SK-N-SH treated with all-trans-retinoic acid at 6 μM for 48 hours (cell line): ENCODE measurements at regions not wholly inside any gene's neighbourhood (a gene's known extent, or its start where the extent isn't known, plus 50 kb on each side); places are given as distances from the start of the nearest gene placed in this dataset.

ENCODE experiments used
- ARNTL ChIP-seq: fragments of 450-650 bp; formaldehyde crosslinking; IDR thresholded peaks from 2 replicates; pipeline ENCODE4 v1.5.0; 2020; ENCODE audit warnings: low read depth, mild to moderate bottlenecking, moderate library complexity, borderline replicate concordance
- ESRRG ChIP-seq: fragments of 250-450 bp; sonication (Bioruptor Pico); IDR thresholded peaks from 2 replicates; pipeline ENCODE4 v1.6.1; 2021; ENCODE audit warnings: mild to moderate bottlenecking
- OSR1 ChIP-seq: fragments of 250-450 bp; sonication (Bioruptor Pico); IDR thresholded peaks from 2 replicates; pipeline ENCODE4 v1.8.0; 2022; ENCODE audit warnings: moderate library complexity, mild to moderate bottlenecking, inconsistent platforms
- PPARA ChIP-seq: fragments of 250-450 bp; sonication (Bioruptor Pico); IDR thresholded peaks from 2 replicates; pipeline ENCODE4 v1.5.0; 2020; ENCODE audit warnings: mild to moderate bottlenecking, borderline replicate concordance
- SNAI2 ChIP-seq: fragments of 250-450 bp; sonication (Bioruptor Pico); IDR thresholded peaks from 2 replicates; pipeline ENCODE4 v1.5.0; 2020; ENCODE audit warnings: mild to moderate bottlenecking, moderate library complexity
- TCF4 ChIP-seq: fragments of 250-450 bp; sonication (Bioruptor Pico); IDR thresholded peaks from 2 replicates; pipeline ENCODE4 v1.8.0; 2021; ENCODE audit warnings: mild to moderate bottlenecking, moderate library complexity, borderline replicate concordance
- ZC3H10 ChIP-seq: fragments of 250-450 bp; sonication (Bioruptor Pico); IDR thresholded peaks from 2 replicates; pipeline ENCODE4 v1.5.1; 2021; ENCODE audit warnings: mild to moderate bottlenecking, moderate library complexity
- ZFP3 ChIP-seq: fragments of 250-450 bp; sonication (Bioruptor Pico); IDR thresholded peaks from 2 replicates; pipeline ENCODE4 v1.5.0; 2020; ENCODE audit warnings: mild to moderate bottlenecking, moderate library complexity
- ZNF565 ChIP-seq: fragments of 450-650 bp; formaldehyde crosslinking; conservative IDR thresholded peaks from 2 replicates; pipeline ENCODE4 v1.5.0; 2020; ENCODE audit warnings: low read depth, mild to moderate bottlenecking, moderate library complexity
- TF ChIP-seq, protein P1 (sequence below): fragments of 250-450 bp; sonication (Bioruptor Pico); IDR thresholded peaks from 2 replicates; pipeline ENCODE4 v1.5.1; 2021; ENCODE audit warnings: mild to moderate bottlenecking, moderate library complexity
- TF ChIP-seq, protein P2 (sequence below): fragments of 250-450 bp; sonication (Bioruptor Pico); IDR thresholded peaks from 2 replicates; pipeline ENCODE4 v1.8.0; 2020; ENCODE audit warnings: mild to moderate bottlenecking, moderate library complexity, borderline replicate concordance

DNA sequence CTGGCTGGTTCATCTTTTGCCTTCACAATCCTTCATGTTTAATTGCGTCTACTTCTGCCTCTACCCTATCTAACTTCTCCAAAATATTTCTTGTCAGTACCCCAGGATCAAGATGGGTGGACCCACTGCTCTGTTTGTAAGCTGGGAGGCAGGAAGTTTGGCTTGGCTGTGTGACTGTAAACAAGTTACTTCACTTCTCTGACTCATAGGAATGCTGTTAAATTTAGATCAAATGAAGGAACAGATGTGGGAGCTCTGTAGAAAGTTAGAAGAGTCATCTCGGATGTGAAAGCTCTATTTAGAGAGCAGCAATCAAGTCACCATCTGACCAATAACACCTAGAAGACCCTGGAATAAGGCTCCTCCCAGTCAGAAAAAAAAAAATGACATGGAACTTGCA is 55.2 kb upstream of the MRTFB start:
- TF ChIP-seq, protein P1, sequence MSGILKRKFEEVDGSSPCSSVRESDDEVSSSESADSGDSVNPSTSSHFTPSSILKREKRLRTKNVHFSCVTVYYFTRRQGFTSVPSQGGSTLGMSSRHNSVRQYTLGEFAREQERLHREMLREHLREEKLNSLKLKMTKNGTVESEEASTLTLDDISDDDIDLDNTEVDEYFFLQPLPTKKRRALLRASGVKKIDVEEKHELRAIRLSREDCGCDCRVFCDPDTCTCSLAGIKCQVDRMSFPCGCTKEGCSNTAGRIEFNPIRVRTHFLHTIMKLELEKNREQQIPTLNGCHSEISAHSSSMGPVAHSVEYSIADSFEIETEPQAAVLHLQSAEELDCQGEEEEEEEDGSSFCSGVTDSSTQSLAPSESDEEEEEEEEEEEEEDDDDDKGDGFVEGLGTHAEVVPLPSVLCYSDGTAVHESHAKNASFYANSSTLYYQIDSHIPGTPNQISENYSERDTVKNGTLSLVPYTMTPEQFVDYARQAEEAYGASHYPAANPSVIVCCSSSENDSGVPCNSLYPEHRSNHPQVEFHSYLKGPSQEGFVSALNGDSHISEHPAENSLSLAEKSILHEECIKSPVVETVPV (CRISPR knock-in tag), result no peak
- TF ChIP-seq ZFP3 (no peak), ESRRG (CRISPR knock-in tag) (no peak), ARNTL (CRISPR knock-in tag) (no peak), ZNF565 (CRISPR knock-in tag) (no peak), OSR1 (CRISPR knock-in tag) (no peak), SNAI2 (CRISPR knock-in tag) (no peak), PPARA (CRISPR knock-in tag) (no peak), ZC3H10 (CRISPR knock-in tag) (no peak), TCF4 (CRISPR knock-in tag) (no peak)
- TF ChIP-seq, protein P2, sequence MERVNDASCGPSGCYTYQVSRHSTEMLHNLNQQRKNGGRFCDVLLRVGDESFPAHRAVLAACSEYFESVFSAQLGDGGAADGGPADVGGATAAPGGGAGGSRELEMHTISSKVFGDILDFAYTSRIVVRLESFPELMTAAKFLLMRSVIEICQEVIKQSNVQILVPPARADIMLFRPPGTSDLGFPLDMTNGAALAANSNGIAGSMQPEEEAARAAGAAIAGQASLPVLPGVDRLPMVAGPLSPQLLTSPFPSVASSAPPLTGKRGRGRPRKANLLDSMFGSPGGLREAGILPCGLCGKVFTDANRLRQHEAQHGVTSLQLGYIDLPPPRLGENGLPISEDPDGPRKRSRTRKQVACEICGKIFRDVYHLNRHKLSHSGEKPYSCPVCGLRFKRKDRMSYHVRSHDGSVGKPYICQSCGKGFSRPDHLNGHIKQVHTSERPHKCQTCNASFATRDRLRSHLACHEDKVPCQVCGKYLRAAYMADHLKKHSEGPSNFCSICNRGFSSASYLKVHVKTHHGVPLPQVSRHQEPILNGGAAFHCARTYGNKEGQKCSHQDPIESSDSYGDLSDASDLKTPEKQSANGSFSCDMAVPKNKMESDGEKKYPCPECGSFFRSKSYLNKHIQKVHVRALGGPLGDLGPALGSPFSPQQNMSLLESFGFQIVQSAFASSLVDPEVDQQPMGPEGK (CRISPR knock-in tag), result no peak
